ENCODE measurements at regions not wholly inside any gene's neighbourhood (a gene's known extent, or its start where the extent isn't known, plus 50 kb on each side); places are given as distances from the start of the nearest gene placed in this dataset.

- DNase-seq, result no peak
These were observed 466.4 kb upstream of the SMC2 start for GRCh38 chr9:103627731-103628130.

- no peak for DNase-seq
These were observed 445.0 kb upstream of the SMC2 start for GRCh38 chr9:103649086-103649485.

DNA sequence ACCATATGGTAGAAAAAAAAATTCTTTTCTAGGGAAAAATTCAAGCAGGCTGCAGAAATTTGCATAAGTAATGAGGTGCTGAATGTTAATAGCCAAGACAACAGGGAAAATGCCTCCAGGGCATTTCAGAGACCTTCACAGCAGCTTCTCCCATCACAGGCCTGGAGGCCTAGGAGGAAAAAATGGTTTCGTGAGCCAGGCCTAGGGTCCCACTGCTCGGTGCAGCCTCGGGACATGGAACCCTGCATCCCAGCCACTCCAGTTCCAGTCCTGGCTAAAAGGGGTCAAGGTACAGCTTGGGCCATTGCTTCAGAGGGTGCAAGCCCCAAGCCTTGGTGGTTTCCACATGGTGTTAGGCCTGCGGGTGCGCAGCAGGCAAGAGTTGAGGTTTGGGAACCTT is 436.0 kb upstream of the SMC2 start:
- no peak for DNase-seq

DNA sequence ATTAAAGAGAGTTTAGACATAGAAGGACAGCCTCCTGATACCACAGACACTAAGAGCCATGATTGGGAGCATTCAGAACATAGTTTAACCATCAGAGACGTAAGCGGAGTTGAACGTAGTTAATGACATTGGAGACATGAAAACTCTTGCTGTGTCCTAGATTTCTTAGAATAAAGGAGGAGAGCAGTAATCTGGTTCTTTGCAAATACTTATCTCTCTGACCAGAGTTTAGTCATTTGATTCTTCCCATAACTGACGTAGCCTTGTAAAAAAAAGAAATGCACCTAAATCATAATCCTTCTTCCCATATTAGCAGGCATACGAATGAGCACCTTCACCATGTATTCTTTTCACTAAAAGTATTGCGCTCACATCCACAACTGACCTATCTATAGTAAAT is 433.3 kb upstream of the SMC2 start:
- no peak for DNase-seq

- DNase-seq, result no peak
These were observed 432.4 kb upstream of the SMC2 start for GRCh38 chr9:103661663-103662062.

DNA sequence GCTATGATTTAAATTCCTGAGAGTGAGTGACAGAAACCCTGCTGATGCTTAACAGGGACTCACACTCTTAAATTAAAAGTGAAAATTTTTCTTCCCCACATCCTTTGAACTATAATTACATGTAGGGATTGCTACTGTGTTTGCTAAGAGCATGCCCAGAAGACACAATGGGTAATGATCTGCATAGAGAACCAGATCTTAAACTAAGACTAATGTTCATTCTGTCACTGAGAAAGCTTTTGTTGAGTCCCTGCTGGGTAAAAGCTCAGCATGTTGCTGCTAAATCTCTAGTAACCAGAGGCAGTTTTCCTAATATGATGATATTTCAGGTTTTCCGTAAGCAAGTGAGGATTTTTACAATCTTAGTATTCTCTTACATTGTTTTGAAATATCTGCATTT is 424.8 kb upstream of the SMC2 start:
- DNase-seq, result no peak

GRCh38 chr9:103674271-103674670 is 419.8 kb upstream of the SMC2 start:
- no peak for DNase-seq

DNA sequence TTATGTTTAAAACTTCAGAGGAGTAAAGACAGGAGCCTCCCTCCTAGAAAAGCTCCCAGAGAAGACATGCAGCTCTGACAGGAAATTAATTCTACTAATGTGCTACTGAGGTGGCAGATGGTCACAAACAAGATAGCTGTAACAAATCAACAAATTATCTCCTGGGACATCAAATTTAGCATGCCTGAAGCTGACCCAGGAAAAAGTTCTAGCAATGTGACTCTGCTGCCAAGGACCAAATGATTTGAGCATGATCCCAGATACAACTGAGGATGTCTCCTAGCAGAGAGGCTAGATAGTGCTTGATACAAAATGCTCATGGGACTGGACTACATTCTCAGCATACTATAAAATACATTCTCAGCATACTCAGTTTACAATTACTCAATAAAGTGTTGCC is 413.5 kb upstream of the SMC2 start:
- no peak for DNase-seq

GRCh38 chr9:103681435-103681834 is 412.7 kb upstream of the SMC2 start:
- no peak for DNase-seq

DNA sequence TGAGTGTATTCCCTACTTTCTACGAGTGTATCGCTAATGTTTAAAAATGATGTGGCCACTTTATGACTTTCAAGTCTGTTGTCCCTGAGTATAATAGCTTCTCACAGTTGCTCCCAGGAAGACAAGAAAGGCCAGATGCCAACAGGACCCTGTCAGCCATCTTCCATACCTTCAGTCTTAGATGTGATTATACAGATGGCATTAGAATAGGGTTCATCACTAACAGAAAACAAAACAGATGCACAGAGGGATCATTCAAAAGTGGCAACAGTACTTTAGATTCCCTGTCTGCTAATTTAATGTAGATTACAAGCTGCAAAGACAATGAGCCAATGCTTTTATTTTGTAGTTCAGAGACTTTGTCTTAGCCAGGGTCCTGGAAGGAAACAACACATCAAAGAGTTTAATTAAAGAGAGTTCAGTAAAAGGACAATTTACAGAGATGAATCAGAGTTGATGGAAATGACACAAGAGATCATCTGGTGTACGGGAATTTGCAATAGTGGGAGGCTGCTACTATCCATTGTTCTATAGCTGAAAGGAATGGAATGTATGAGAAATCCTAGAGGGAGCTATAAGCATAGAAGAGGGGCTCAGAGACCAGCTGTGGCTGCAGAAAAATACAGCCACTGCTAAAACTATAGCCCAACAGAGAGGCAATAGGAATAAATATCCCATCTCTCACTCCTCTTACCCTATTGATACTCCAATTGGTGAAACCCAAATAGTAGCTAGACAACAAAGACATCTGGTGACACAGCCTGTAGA is 393.7 kb upstream of the SMC2 start:
- DNase-seq, result no peak

DNA sequence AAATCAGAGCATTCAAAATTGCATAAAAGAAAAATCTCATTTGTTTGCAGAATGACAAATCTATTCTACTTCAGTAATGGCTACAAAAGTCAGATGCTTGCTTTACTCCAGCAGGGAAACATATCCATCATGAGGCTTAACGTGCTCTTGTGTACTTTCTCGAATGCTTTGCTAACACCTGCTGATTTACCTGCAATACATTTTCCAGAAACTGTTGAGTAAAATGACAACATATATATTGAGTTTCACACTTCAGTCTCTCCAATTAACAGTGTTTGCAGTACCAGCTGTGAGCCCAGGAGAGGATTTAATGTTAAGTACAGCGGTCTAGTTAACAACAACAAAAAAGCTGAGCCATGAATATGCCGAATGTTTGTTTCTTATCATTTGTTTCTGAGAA is 391.5 kb upstream of the SMC2 start:
- no peak for DNase-seq

- no peak for DNase-seq
These were observed 386.9 kb upstream of the SMC2 start for GRCh38 chr9:103707181-103707580.

GRCh38 chr9:103709366-103709765 is 384.7 kb upstream of the SMC2 start:
- DNase-seq, result no peak

DNA sequence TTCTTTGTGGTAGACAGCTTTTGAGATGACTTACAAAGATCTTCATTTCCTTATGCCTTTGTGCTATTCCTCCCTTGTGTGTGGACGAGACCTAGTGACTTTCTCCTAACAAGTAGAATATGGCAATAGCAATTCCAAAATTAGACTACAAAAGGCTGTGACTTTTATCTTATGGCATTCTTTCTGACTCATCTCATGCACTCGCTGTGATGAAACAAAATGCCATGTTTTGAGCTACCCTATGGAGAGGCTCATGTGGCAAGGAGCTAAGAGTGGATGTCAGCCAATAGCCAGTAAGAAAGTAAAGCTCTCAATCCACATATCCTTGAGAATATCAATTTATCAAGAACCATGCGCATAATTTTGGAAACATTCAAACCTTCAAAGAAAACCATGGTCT is 380.5 kb upstream of the SMC2 start:
- no peak for DNase-seq

DNA sequence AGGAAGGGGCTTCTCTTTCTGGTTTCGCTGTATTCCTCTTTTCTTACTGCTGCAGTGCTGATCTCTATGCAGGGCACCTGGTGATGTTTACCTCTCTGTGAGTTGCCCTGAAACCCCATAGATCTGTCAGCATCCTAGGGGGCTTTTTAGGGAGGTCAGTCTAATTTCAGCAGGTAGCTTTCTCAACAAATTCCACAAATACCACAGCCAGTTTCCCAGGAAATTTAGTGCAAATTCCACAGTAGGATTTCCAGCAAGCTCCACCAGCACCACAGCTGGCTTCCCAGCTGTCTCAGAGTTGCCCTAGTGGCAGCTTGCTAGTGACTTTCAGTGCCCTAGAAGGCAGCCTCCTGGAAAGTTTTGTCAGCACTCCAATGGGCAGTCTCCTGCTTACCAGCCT is 379.1 kb upstream of the SMC2 start:
- no peak for DNase-seq

- no peak for DNase-seq
These were observed 373.1 kb upstream of the SMC2 start for GRCh38 chr9:103721056-103721455.

DNA sequence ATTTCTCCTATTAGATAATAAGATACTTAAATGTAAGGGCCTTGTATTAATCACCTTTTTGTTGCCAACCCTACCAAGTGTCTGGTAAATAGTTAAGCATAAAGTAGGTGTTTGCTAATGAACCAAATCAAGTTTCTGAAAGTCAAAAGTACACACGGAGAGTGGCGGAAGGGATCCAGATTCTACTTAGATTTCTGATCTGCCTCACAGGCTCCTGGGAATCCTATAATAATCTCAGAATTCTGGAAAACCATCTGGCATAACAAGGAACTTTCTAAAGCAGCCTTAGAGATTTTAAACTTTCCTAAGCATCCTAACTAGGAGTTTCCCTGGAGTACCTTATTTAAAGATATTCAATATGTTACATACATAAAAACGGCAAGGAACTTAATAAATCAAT is 363.2 kb upstream of the SMC2 start:
- no peak for DNase-seq

DNA sequence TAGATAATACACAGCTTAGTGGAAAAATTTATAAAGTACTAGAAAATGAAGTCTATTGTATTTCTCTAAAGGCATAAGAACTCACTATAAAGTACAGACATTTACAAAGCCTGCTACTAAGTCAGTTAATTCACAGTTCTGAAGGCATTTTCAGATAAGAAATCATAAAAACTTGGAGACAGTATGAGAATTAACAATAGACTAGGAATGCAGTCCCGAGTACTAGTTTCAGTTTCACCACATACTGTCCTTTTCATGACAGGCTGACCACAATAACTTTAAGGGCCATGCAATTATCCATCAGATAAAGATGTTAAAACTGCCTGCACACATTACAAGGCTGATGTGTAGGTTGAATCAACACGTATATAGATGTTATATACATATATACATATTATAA is 362.6 kb upstream of the SMC2 start:
- no peak for DNase-seq

DNA sequence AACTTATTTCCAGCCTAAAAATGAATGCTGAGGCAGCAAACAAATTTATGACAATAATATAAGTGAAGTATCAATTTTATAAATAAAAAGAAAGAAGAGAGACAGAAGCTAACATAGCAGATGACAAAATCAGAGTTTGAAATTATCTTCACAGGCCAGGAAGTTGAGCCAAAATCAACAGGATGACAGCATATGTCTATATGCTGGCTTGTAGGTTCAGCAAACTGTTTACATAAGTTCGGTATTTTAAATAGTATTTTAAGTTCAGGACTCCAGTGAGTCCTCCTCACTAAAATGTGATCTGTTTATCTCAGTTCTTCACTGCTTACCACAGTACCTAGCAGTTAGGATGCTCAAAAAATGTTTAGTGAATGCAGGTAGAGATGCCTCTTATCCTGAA is 359.6 kb upstream of the SMC2 start:
- DNase-seq, result no peak

DNA sequence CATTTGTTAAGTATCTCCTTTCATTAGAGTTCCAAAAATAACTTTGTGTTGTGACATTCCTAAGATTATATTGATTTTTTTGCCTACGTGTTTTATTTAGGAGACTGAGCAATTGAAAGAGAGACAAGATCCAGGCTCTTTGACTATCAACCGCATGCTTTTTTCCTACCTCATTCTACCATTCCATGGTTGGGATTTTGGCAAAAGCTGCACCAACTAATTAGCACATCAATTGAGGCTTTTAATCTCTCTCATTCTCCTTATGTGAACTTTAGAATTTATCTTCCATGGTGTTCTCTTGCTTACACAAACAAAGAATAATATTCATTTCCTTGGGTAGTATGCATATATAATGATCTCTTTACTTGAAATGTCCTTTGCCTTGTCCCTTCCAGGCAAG is 338.7 kb upstream of the SMC2 start:
- DNase-seq, result no peak

GRCh38 chr9:103755986-103756385 is 338.1 kb upstream of the SMC2 start:
- no peak for DNase-seq

DNA sequence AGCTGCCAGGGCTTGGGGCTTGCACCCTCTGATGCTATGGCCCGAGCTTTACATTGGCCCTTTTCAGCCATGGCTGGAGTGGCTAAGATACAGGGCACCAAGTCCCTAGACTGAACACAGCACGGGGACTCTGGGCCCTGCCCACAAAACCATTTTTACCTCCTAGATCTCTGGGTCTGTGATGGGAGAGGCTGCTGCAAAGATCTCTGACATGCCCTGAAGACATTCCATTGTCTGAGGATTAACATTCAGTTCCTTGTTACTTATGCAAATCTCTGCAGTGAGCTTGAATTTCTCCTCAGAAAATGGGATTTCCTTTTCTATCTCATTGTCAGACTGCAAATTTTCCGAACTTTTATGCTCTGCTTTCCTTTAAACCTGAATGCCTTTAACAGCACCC is 337.0 kb upstream of the SMC2 start:
- DNase-seq, result no peak

- DNase-seq, result no peak
These were observed 332.6 kb upstream of the SMC2 start for GRCh38 chr9:103761466-103761865.

GRCh38 chr9:103789686-103790085 is 304.4 kb upstream of the SMC2 start:
- no peak for DNase-seq

DNA sequence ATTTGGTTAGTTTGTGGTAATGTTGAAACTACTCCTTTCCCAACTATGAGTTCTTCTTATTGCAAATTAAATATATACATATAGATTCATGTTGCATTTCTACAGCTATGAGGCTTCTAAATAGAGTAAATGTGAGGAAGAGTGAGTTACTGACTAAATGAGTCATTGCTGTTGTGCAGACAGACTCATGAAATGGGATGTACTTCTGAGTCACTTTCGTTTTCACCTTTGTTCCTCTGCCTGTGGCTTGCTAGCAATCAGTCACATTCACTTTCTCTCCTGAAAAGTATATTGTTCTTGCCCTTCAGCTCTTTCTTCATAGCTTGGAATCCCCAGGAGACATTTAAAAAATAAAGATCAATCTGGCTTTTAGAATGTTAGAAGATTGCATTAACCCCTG is 295.5 kb upstream of the SMC2 start:
- DNase-seq, result no peak

DNA sequence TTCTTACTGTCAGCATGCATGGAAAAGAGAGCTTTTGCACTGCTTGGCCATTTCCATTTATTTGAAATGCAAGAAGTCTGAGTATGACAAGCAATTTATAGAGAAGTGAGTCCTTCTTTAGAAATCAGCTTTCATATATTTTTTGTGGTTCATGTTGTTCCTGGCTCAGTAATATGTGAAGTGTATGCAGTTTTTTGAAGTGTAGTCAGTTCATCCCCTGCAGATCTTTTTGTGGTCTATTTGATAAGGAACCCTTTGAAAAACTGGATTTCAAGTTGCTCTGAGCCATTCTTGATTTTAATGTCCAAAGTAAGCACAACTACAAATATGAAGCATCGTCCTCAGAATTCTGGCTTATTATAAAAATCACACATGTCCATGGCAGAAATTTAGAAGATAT is 294.1 kb upstream of the SMC2 start:
- DNase-seq, result no peak

Measured in femur (tissue), 1 donor.